Activated CD4-positive, alpha-beta memory T cell treated with anti-CD3 and anti-CD28 coated beads for 36 hours (primary cell): ENCODE measurements at regions not wholly inside any gene's neighbourhood (a gene's known extent, or its start where the extent isn't known, plus 50 kb on each side); places are given as distances from the start of the nearest gene placed in this dataset.

Experiments
- CTCF ChIA-PET: fragments of 350-600 bp; sonication (Branson Sonifier 250); formaldehyde crosslinking; loops from one replicate; lab custom pipeline; 2021; ENCODE audit warnings: antibody characterized with exemption, inconsistent platforms; lab: Charles Lee
- POLR2A ChIA-PET: fragments of 350-600 bp; sonication (Branson Sonifier 250); formaldehyde crosslinking; loops from one replicate; lab custom pipeline; 2021; ENCODE audit warnings: antibody characterized with exemption; lab: Charles Lee
- DNase-seq: peaks from one replicate; pipeline ENCODE4 v3.0.0-alpha.2; 2020
- H3K27ac Mint-ChIP-seq: one replicate; pipeline ENCODE4 v1.8.0; 2021; ENCODE audit warnings: mixed read lengths
- H3K27me3 Mint-ChIP-seq: one replicate; pipeline ENCODE4 v1.8.0; 2021; ENCODE audit warnings: mixed read lengths
- H3K36me3 Mint-ChIP-seq: one replicate; pipeline ENCODE4 v1.8.0; 2021; ENCODE audit warnings: mixed read lengths
- H3K4me1 Mint-ChIP-seq: one replicate; pipeline ENCODE4 v1.8.0; 2021; ENCODE audit warnings: low read depth, mixed read lengths
- H3K4me3 Mint-ChIP-seq: one replicate; pipeline ENCODE4 v1.8.0; 2021; ENCODE audit warnings: mild to moderate bottlenecking, mixed read lengths
- H3K9me3 Mint-ChIP-seq: one replicate; pipeline ENCODE4 v1.8.0; 2021; ENCODE audit warnings: mixed read lengths
- intact Hi-C: fragments of 100-400 bp; cut with micrococcal nuclease; formaldehyde crosslinking; loops from one replicate; pipeline ENCODE4 v1.15.1; 2023

- intact Hi-C loops = loop anchor here (10.0 kb wide), 1 partner anchor 61 kb away; no protein-coding TSS in a partner anchor
- H3K4me3 Mint-ChIP-seq = no peak overlapping the region
- H3K36me3 Mint-ChIP-seq = no peaks in the 10 kb centered on the region
- ChIA-PET POLR2A (no interaction called here), CTCF (no interaction called here)
- H3K9me3 Mint-ChIP-seq = no peaks in the 10 kb centered on the region
- DNase-seq = no peak
- no peak overlapping the region for H3K27ac Mint-ChIP-seq
- H3K4me1 Mint-ChIP-seq = no peaks in the 10 kb centered on the region
- no peaks in the 10 kb centered on the region for H3K27me3 Mint-ChIP-seq
These were observed 103.1 kb upstream of the UGT8 start for GRCh38 chr4:114495471-114495928.

GRCh38 chr4:114497116-114497515 lies 101.5 kb upstream of the UGT8 start:
- H3K9me3 Mint-ChIP-seq = no peaks in the 10 kb centered on the region
- no peak overlapping the region for H3K4me3 Mint-ChIP-seq
- no peaks in the 10 kb centered on the region for H3K4me1 Mint-ChIP-seq
- intact Hi-C loops = loop anchor here (10.0 kb wide), 1 partner anchor 62 kb away; no protein-coding TSS in a partner anchor
- POLR2A ChIA-PET = no interaction called here
- no peak overlapping the region for H3K27ac Mint-ChIP-seq
- DNase-seq = no peak
- H3K27me3 Mint-ChIP-seq = no peaks in the 10 kb centered on the region
- no peaks in the 10 kb centered on the region for H3K36me3 Mint-ChIP-seq
- CTCF ChIA-PET = no interaction called here

DNA sequence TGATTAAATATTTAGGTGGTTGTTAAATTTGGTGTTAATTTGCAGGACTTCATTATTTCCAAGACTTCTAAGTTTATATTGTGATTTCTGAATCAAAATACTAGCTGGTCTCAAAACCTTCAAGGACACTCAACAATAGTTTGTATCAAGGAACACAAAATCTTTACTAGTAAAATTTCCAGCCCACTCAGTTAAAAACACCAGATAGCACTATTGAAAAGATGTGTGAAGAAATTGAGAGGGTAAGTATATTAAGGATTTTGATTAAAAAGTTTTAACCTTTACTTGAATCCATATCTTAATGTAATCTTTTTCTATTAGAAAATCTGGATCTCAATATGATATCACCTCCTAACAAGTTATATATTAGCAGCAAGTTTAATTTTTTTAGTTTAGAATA lies 89.3 kb upstream of the UGT8 start:
- H3K36me3 Mint-ChIP-seq = no peaks in the 10 kb centered on the region
- DNase-seq = no peak
- ChIA-PET POLR2A (no interaction called here), CTCF (no interaction called here)
- no peaks in the 10 kb centered on the region for H3K4me1 Mint-ChIP-seq
- intact Hi-C loops = no loop called here
- peaks cover 1% of the 10 kb centered on the region for H3K27me3 Mint-ChIP-seq
- H3K4me3 Mint-ChIP-seq = no peak overlapping the region
- no peak overlapping the region for H3K27ac Mint-ChIP-seq
- H3K9me3 Mint-ChIP-seq = no peaks in the 10 kb centered on the region

- Mint-ChIP-seq H3K4me3 (no peak overlapping the region), H3K27ac (no peak overlapping the region), H3K36me3 (no peaks in the 10 kb centered on the region), H3K9me3 (no peaks in the 10 kb centered on the region), H3K27me3 (peaks cover 1% of the 10 kb centered on the region), H3K4me1 (no peaks in the 10 kb centered on the region)
- intact Hi-C loops = no loop called here
- ChIA-PET POLR2A (no interaction called here), CTCF (no interaction called here)
- no peak for DNase-seq
These were observed 85.9 kb upstream of the UGT8 start for GRCh38 chr4:114512595-114513295.

- intact Hi-C loops = no loop called here
- no peak for DNase-seq
- ChIA-PET POLR2A (no interaction called here), CTCF (no interaction called here)
- Mint-ChIP-seq H3K4me3 (no peak overlapping the region), H3K36me3 (no peaks in the 10 kb centered on the region), H3K4me1 (no peaks in the 10 kb centered on the region), H3K27me3 (no peaks in the 10 kb centered on the region), H3K9me3 (peaks cover 12% of the 10 kb centered on the region), H3K27ac (no peak overlapping the region)
These were observed 79.2 kb upstream of the UGT8 start for GRCh38 chr4:114519368-114519767.

DNA sequence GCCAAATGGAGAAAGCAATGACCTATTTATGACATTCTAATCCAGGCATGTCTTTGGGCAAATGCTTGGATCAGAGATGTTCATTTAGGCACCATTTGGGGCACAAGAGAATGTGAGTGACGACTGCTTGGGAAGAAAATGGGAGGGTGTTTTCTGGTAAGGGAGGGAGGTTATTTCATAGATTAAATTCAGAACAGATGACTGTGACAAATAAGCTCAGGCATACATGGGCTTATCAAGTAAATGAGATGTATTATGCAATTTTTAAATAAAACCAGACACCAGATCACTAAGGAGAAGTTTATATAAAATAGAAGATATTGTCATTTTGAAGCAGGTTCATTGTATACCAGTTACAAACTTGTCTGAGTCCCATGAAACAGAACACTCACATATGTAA lies 71.4 kb upstream of the UGT8 start:
- ChIA-PET CTCF (no interaction called here), POLR2A (no interaction called here)
- Mint-ChIP-seq H3K9me3 (peaks cover 12% of the 10 kb centered on the region), H3K36me3 (no peaks in the 10 kb centered on the region), H3K27me3 (peaks cover 7% of the 10 kb centered on the region), H3K27ac (no peak overlapping the region), H3K4me1 (no peaks in the 10 kb centered on the region), H3K4me3 (no peak overlapping the region)
- intact Hi-C loops = no loop called here
- DNase-seq = no peak

- no peaks in the 10 kb centered on the region for H3K36me3 Mint-ChIP-seq
- POLR2A ChIA-PET = no interaction called here
- H3K4me1 Mint-ChIP-seq = no peaks in the 10 kb centered on the region
- H3K27me3 Mint-ChIP-seq = peaks cover 7% of the 10 kb centered on the region
- CTCF ChIA-PET = no interaction called here
- no peak overlapping the region for H3K27ac Mint-ChIP-seq
- DNase-seq = no peak
- intact Hi-C loops = no loop called here
- H3K4me3 Mint-ChIP-seq = no peak overlapping the region
- H3K9me3 Mint-ChIP-seq = peaks cover 12% of the 10 kb centered on the region
These were observed 71.0 kb upstream of the UGT8 start for GRCh38 chr4:114527637-114528036.

- no peaks in the 10 kb centered on the region for H3K27me3 Mint-ChIP-seq
- no peaks in the 10 kb centered on the region for H3K9me3 Mint-ChIP-seq
- no peak for DNase-seq
- ChIA-PET POLR2A (no interaction called here), CTCF (no interaction called here)
- no peak overlapping the region for H3K4me3 Mint-ChIP-seq
- no peaks in the 10 kb centered on the region for H3K36me3 Mint-ChIP-seq
- intact Hi-C loops = no loop called here
- H3K27ac Mint-ChIP-seq = no peak overlapping the region
- H3K4me1 Mint-ChIP-seq = no peaks in the 10 kb centered on the region
These were observed 62.9 kb upstream of the UGT8 start for GRCh38 chr4:114535725-114536124.

DNA sequence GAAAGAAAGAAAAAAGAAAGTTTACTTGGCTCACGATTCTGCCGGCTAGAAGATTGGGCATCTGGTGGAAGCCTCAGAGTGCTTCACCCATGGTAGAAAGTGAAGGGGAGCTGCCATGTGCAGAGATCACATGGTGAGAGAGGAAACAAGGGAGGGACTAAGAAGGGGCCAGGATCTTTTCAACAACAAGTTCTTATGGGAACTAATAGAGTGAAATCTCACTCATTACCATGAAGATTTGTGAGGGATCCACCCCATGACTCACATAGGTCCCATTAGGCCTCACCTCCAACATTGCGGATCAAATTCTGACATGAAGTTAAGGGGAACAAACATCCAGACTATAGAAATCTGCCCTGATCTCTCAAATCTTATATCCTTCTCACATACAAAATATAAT lies 61.3 kb upstream of the UGT8 start:
- ChIA-PET POLR2A (no interaction called here), CTCF (no interaction called here)
- no peak overlapping the region for H3K4me3 Mint-ChIP-seq
- no peaks in the 10 kb centered on the region for H3K36me3 Mint-ChIP-seq
- no peak for DNase-seq
- H3K27ac Mint-ChIP-seq = no peak overlapping the region
- intact Hi-C loops = no loop called here
- no peaks in the 10 kb centered on the region for H3K27me3 Mint-ChIP-seq
- H3K9me3 Mint-ChIP-seq = no peaks in the 10 kb centered on the region
- H3K4me1 Mint-ChIP-seq = no peaks in the 10 kb centered on the region

GRCh38 chr4:114538012-114538617 lies 60.5 kb upstream of the UGT8 start:
- intact Hi-C loops = no loop called here
- H3K9me3 Mint-ChIP-seq = no peaks in the 10 kb centered on the region
- no peaks in the 10 kb centered on the region for H3K36me3 Mint-ChIP-seq
- no peak overlapping the region for H3K27ac Mint-ChIP-seq
- CTCF ChIA-PET = no interaction called here
- no peaks in the 10 kb centered on the region for H3K27me3 Mint-ChIP-seq
- no peak overlapping the region for H3K4me3 Mint-ChIP-seq
- POLR2A ChIA-PET = no interaction called here
- H3K4me1 Mint-ChIP-seq = no peaks in the 10 kb centered on the region
- DNase-seq = no peak

GRCh38 chr4:114539985-114540384 lies 58.6 kb upstream of the UGT8 start:
- intact Hi-C loops = no loop called here
- H3K9me3 Mint-ChIP-seq = no peaks in the 10 kb centered on the region
- no peaks in the 10 kb centered on the region for H3K36me3 Mint-ChIP-seq
- H3K4me1 Mint-ChIP-seq = no peaks in the 10 kb centered on the region
- H3K27ac Mint-ChIP-seq = no peak overlapping the region
- no peaks in the 10 kb centered on the region for H3K27me3 Mint-ChIP-seq
- DNase-seq = no peak
- CTCF ChIA-PET = no interaction called here
- POLR2A ChIA-PET = no interaction called here
- H3K4me3 Mint-ChIP-seq = no peak overlapping the region

- H3K27me3 Mint-ChIP-seq = no peaks in the 10 kb centered on the region
- ChIA-PET CTCF (interaction anchor here (1.1 kb wide), 1 partner anchor 476 kb away, joined by 3 read pairs; no protein-coding TSS in a partner anchor), POLR2A (no interaction called here)
- H3K36me3 Mint-ChIP-seq = no peaks in the 10 kb centered on the region
- intact Hi-C loops = no loop called here
- H3K4me1 Mint-ChIP-seq = no peaks in the 10 kb centered on the region
- H3K27ac Mint-ChIP-seq = no peak overlapping the region
- no peak overlapping the region for H3K4me3 Mint-ChIP-seq
- H3K9me3 Mint-ChIP-seq = peaks cover 5% of the 10 kb centered on the region
- DNase-seq = no peak
These were observed 51.1 kb upstream of the UGT8 start for GRCh38 chr4:114547340-114548134.
